ENCODE measurements at regions not wholly inside any gene's neighbourhood (a gene's known extent, or its start where the extent isn't known, plus 50 kb on each side); places are given as distances from the start of the nearest gene placed in this dataset.

DNA sequence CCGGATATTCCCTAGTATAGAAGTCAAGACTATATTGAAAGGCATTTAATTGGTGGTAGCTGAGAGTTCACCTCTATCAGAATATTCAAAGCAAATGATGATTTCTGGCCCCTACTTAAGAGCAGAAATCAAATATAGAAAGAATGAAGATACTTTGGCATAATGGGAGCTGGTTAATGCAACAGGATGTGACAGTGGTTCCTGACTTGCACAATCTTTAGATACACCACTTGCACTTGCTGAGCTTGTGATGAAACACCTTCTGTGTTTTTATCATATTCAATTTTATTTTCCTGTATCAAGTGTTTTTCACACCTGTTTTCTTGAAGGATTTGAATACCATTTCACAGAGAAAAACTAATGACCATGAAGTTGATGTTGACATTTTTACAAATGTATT, 124.1 kb upstream of the CDH19 start:
- DNase-seq, result no peak

DNA sequence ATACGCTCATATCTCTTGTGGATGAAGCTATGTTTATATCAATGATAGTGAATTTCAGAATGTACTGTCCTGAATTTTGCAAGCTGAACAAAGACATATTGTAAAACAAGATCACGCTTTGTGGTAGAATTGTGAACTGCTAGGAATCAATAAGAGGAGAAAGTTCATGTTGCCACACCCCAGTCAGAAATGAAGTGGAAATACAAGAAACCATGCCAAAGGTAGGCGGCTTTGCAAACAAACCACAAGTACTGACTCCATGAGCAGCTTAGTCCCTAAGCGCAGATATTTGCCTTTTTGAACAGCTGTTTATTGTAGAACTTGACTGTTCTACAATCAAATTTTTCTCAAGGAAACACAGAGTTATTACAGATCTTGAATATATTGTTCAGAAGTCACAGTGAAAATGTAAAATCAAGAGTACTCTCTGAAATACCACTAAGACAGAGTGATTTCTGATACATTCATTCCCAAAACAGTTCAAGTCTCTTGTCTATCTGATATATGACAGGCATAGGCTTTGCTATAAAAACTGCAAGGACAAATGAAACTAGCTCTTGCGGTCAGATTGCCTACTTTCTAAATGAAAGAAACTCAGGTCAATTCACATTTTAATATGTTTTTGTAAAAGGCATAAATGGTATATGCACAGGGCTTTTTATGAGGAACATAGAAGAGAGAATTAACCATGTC, 120.9 kb upstream of the CDH19 start:
- DNase-seq, result no peak

DNA sequence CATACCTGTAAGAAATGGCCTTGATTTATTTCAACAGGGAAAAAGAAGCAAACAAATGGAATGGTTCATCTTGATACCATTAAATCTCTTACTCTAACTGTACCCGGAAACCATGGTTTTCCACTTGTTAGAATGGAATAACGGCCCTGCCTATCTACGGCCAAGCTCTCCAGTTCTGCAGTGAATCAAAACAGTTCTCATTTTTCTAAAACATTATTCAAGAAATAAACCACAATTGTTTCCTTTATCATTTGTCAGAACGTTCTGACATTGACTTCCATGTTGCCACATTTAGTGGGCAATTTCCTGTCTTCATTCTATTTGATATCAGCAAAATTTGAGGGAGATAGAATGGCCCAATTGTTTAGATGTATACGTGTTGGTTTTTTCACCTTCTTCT, 118.8 kb upstream of the CDH19 start:
- no peak for DNase-seq

DNA sequence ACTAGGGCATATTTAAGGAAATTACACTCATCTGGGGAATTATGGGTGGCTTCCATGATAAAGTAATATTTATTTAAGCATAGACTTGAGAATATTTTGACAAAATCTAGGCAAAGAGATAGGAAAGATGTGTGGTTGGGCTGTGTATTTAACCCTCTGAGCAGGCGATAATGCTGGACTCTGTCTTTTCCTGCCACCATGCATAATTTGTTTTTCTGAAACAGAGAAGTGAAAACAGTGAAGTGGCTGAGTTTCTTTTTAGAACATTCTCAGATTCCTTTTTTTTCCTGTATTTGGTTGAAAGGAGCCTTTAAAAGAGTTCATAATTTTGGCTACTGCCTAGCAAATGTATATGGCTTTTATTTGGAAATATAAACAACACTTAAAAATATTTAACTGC, 104.8 kb upstream of the CDH19 start:
- no peak for DNase-seq

DNA sequence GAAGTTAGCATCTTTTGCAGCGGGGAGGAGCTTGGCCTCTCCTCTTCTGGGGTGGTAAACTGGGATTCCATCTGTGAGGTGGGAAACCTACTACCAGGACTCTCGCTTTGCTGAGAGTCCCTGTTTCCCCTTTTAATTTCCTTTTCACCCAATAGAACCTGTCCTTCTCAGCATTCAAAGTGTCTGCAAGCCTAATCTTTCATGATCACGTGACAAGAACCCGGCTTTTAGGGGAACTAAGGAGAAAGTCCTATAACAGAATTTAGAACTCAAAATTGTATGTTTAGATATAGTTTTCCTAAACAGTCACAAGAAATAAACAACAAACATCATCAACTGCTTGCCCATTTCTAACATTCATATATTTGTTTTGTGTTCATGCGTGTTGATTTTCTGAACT, 103.6 kb upstream of the CDH19 start:
- DNase-seq, result no peak

DNA sequence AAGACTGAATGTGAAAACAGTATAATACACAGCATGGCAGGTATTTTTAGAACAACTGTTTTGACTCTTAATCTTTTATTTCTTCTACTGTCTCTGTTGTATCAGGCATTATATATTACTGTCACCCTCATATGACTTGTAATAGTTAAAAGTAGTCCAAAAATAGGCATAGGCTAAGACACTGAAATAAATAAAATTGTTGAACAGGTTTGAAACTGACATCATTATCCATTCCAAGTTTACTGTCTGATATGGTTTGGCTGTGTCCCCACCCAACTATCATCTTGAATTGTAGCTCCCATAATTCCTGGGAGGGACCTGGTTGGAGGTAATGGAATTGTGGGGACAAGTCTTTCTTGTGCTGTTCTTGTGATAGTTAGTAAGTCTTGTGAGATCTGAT, 91.4 kb upstream of the CDH19 start:
- DNase-seq, result no peak

DNA sequence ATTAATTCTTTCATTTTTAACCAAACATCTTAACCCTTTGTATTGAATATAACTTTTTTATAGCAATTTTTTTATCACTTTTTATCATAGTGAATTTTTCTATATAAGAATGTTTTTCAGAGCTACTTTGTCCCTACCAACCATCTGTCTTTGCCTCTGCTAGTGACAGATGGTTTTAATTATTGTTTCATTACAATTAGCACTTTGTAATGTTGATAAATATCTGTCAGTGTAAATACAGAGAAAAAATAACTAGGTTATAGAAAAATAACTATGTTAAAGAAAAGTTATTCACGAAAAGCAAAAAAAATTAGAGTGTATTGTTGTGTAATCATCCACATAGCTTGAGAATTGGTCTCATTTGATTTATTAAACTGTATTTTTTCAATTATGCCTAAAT, 91.0 kb upstream of the CDH19 start:
- no peak for DNase-seq

DNA sequence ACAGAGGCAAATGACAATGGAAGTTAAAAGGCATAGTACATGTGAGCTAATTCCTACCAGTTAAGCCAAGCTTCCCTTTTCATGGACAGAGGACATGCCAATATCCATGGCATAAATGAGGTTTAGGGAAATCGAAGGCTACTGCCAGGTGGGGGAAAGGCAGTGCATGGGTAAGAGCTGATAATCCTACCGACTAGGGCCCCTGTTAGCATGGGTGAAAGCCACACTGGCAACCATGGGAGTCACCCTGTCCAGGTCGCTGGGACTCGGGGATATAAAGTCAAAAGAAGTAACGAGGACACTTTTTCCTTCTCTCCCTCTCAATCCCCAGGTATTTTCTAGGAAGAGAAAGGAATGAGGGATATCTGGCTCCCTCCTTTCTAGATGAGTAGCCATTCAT, 83.7 kb upstream of the CDH19 start:
- DNase-seq, result no peak

DNA sequence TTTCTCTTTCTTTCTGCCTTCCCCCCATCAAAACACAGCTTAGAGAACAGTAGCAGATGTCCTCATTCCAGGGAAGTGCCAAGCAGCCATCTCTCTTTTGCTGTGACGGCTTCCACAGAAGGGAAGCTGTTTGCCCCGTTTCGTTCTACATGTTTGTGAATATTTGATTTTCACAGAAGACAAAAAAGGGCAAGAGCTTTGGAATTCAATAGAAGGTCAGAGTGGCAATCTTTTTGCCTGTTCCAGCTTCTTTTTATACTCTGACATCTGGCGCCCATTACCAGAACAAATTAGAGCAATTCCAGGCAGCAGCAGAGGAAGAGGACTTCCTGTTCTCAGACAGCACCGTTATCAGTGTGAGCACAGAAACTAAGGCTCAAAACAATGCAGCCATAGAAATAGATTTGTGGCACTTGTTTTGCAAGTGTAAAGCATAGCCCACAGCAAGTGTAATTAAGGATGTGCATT, 79.0 kb upstream of the CDH19 start:
- no peak for DNase-seq

DNA sequence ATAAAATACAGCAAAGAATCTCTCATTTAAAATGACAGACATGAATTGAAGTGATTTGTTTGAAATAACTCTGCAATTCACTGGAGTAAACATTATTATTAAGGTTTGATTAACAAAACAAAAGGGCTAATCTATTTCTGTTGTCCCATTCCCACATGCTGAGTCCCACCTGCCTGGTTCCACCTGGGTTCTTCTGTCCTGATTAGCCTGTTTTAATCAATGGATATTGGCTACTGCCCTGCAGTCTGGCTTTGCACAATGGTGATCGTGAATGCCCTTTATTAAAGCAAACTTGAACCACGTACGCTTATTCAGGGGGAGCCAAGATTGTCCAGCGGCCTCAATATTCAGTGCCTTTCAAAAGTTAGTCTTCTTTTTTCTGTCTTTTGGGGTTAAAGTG, 72.8 kb upstream of the CDH19 start:
- no peak for DNase-seq

DNA sequence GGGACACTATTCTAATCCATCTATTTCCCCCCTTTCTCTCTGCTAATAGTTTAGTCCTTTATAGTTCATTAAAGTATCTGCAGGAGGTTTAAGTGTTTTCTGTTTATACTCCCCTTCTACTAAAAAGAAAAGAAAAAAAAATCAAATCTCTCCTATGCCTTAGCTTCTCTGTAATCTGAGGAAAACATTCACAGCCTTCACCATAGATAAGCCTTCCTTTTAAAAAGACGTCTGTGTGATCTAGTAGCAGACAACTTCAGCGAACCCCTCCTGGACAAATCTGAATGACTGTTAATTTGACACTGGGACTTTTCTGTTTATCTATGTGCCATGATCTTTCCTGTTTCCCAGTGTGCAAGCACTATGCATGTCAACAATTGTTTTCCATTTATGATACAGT, 70.4 kb upstream of the CDH19 start:
- no peak for DNase-seq

DNA sequence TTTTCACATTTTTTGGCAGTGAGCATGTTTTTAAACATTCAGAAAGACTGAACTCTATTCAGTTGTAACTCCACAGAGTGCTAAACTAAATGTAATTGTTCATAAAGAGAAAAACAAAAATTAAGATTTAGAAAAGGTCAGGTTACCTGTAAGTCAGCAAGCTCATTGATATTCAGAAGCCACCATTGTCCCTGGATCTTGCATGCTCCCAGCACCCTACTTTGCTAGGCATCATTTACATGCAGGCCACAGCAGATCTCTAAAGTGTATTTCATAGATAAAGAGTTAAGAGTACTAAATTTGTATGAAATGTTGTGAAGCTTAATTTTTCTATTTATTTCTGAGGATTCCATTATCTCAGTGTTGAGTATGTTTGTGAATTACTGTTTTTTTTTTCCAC, 64.8 kb upstream of the CDH19 start:
- DNase-seq, result no peak

DNA sequence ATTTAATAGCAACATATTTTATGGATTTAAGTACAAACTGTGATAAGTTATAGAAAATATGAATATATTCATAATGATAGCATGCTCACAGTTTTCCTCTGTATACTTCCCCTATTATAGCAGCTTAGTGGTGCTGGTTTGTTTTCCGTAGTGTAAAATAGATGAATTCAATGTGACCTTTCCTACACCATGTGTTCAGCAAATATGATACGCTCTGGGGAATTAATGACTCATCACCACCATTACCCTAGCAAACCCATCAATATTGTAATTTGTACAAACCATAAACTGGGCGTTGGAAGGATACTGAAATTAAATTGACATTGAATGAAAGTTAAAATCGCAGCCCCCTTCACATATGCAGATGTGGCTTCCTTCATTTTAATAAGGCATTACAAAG, 58.7 kb upstream of the CDH19 start:
- DNase-seq, result no peak

DNA sequence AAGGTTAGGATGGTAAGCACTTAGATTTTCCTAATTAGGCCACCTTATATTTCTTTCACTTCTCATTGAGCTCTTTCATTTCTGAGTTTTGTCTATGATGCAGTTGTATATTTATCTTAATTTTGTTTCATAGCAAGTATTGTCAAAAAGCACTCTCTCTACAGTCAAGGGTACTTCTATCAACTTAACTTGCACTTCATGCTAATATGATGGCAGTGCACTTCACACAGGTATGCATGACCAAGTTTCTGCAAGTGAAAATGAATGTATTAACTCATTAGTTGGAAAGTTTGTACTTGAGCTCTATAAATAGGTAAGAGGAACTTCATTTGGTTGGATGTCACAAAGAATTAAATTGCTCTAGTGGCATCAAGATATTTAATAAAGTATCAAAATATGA, 51.5 kb upstream of the CDH19 start:
- DNase-seq, result no peak
